ENCODE measurements at regions not wholly inside any gene's neighbourhood (a gene's known extent, or its start where the extent isn't known, plus 50 kb on each side); places are given as distances from the start of the nearest gene placed in this dataset.

DNA sequence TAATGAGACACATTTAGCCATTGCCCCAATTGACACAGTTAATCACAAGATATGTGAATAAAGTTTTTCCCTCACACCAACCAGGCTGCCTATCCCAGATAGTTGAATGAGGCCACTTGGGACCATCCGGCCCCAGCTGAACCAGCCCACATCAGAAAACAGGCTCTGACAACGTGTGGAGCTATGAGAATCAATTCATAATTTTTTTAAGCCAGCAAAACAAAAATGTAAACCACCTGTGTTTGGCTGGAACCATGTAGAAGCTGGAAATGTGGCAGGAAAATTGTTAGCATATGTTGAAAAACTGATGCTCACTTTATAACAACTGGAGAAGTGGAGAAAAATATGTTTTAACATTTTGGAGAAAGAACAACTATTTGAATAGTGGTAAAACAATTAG lies 1161.3 kb downstream of the SLITRK1 start:
- ChIA-PET CTCF (ENCODE audit: unreplicated experiment) (no interaction called here), POLR2A (no interaction called here)
- H3K27ac ChIP-seq (ENCODE audit: low read depth, low read length, poor library complexity, severe bottlenecking): no peak overlapping the region
- TF ChIP-seq, protein P1, sequence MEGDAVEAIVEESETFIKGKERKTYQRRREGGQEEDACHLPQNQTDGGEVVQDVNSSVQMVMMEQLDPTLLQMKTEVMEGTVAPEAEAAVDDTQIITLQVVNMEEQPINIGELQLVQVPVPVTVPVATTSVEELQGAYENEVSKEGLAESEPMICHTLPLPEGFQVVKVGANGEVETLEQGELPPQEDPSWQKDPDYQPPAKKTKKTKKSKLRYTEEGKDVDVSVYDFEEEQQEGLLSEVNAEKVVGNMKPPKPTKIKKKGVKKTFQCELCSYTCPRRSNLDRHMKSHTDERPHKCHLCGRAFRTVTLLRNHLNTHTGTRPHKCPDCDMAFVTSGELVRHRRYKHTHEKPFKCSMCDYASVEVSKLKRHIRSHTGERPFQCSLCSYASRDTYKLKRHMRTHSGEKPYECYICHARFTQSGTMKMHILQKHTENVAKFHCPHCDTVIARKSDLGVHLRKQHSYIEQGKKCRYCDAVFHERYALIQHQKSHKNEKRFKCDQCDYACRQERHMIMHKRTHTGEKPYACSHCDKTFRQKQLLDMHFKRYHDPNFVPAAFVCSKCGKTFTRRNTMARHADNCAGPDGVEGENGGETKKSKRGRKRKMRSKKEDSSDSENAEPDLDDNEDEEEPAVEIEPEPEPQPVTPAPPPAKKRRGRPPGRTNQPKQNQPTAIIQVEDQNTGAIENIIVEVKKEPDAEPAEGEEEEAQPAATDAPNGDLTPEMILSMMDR (conservative IDR thresholded peaks at IDR 0.05; ENCODE audit: low read length): no peak
- TF ChIP-seq EZH2phosphoT487 (IDR thresholded peaks at IDR 0.05; ENCODE audit: borderline replicate concordance, low read depth, low read length): no peak
- H4K20me1 ChIP-seq (ENCODE audit: insufficient read depth, low read length): no peaks in the 10 kb centered on the region
- intact Hi-C loops (cut with micrococcal nuclease; ENCODE audit: unreplicated experiment): no loop called here
- H3K9me3 ChIP-seq (ENCODE audit: low read length): no peaks in the 10 kb centered on the region
- no peak overlapping the region for H3K4me3 ChIP-seq (ENCODE audit: low read depth, low read length, poor library complexity, severe bottlenecking)
- no peak for DNase-seq (ENCODE audit: low spot score)
- H3K4me1 ChIP-seq (ENCODE audit: insufficient read depth, low read length, poor library complexity, severe bottlenecking): no peaks in the 10 kb centered on the region
- H3K9me2 ChIP-seq (ENCODE audit: insufficient read depth, low read length): no peaks in the 10 kb centered on the region
- no peak overlapping the region for H2AFZ ChIP-seq (ENCODE audit: low read length)
- no peaks in the 10 kb centered on the region for H3K36me3 ChIP-seq (ENCODE audit: insufficient read depth, low read length)
- H3K79me2 ChIP-seq (ENCODE audit: insufficient read depth, low read depth, low read length): no peaks in the 10 kb centered on the region
- no TSS peak for BruUV-seq (replicated peaks)
- H3K4me2 ChIP-seq (ENCODE audit: low read length): no peak overlapping the region

DNA sequence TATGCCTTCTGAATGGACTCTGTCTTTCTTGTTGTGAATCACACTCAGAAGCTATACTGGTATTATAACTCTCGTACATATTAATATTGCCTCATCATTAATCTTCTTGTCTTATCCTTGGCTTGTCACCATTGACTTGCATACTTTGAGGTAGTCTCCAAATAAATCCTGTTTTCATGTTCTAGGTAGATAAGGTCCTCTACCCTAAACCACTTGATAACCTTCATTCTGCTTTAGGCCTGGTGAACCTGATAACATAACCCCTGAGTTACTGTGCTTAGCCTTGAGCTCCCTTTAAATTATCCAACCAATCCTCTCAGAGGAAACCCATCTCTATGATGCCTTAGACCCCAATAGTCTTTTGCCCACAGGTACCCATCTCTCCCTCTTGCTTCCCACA lies 1162.3 kb downstream of the SLITRK1 start:
- H2AFZ ChIP-seq (ENCODE audit: low read length): no peak overlapping the region
- DNase-seq (ENCODE audit: low spot score): no peak
- no peaks in the 10 kb centered on the region for H3K4me1 ChIP-seq (ENCODE audit: insufficient read depth, low read length, poor library complexity, severe bottlenecking)
- TF ChIP-seq, protein P1 (conservative IDR thresholded peaks at IDR 0.05; ENCODE audit: low read length): no peak
- TF ChIP-seq EZH2phosphoT487 (IDR thresholded peaks at IDR 0.05; ENCODE audit: borderline replicate concordance, low read depth, low read length): no peak
- H4K20me1 ChIP-seq (ENCODE audit: insufficient read depth, low read length): no peaks in the 10 kb centered on the region
- H3K27ac ChIP-seq (ENCODE audit: low read depth, low read length, poor library complexity, severe bottlenecking): no peak overlapping the region
- no peaks in the 10 kb centered on the region for H3K79me2 ChIP-seq (ENCODE audit: insufficient read depth, low read depth, low read length)
- H3K4me2 ChIP-seq (ENCODE audit: low read length): no peak overlapping the region
- intact Hi-C loops (cut with micrococcal nuclease; ENCODE audit: unreplicated experiment): no loop called here
- H3K4me3 ChIP-seq (ENCODE audit: low read depth, low read length, poor library complexity, severe bottlenecking): no peak overlapping the region
- ChIA-PET POLR2A (no interaction called here), CTCF (ENCODE audit: unreplicated experiment) (no interaction called here)
- H3K9me3 ChIP-seq (ENCODE audit: low read length): no peaks in the 10 kb centered on the region
- H3K36me3 ChIP-seq (ENCODE audit: insufficient read depth, low read length): no peaks in the 10 kb centered on the region
- H3K9me2 ChIP-seq (ENCODE audit: insufficient read depth, low read length): no peaks in the 10 kb centered on the region
- BruUV-seq (replicated peaks): no TSS peak

DNA sequence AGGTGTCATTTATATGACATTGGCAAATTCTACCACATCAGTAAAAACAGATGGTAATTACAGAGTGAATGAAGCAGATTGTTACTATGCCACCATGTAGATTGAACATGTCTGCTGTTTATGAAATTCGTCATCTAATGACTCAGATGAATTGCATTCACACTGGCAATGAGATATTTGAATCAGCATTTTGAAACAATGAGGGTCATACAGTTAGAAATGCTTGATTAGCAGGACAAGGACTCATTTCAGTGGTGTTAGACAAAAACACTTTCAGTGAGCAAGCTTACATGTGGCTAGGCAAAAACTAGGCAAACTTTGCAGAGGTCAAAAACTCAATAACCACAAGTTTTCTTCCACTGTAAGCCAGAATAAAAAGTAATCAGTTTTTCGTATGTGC lies 1165.0 kb downstream of the SLITRK1 start:
- intact Hi-C loops (cut with micrococcal nuclease; ENCODE audit: unreplicated experiment): no loop called here
- Histone ChIP-seq H3K9me3 (ENCODE audit: low read length) (no peaks in the 10 kb centered on the region), H3K4me2 (ENCODE audit: low read length) (no peak overlapping the region), H2AFZ (ENCODE audit: low read length) (no peak overlapping the region), H4K20me1 (ENCODE audit: insufficient read depth, low read length) (no peaks in the 10 kb centered on the region), H3K27ac (ENCODE audit: low read depth, low read length, poor library complexity, severe bottlenecking) (no peak overlapping the region), H3K4me1 (ENCODE audit: insufficient read depth, low read length, poor library complexity, severe bottlenecking) (no peaks in the 10 kb centered on the region), H3K9me2 (ENCODE audit: insufficient read depth, low read length) (no peaks in the 10 kb centered on the region), H3K4me3 (ENCODE audit: low read depth, low read length, poor library complexity, severe bottlenecking) (no peak overlapping the region), H3K79me2 (ENCODE audit: insufficient read depth, low read depth, low read length) (no peaks in the 10 kb centered on the region), H3K36me3 (ENCODE audit: insufficient read depth, low read length) (no peaks in the 10 kb centered on the region)
- ChIA-PET POLR2A (no interaction called here), CTCF (ENCODE audit: unreplicated experiment) (no interaction called here)
- no TSS peak for BruUV-seq (replicated peaks)
- TF ChIP-seq, protein P1 (conservative IDR thresholded peaks at IDR 0.05; ENCODE audit: low read length): no peak
- no peak for TF ChIP-seq EZH2phosphoT487 (IDR thresholded peaks at IDR 0.05; ENCODE audit: borderline replicate concordance, low read depth, low read length)
- no peak for DNase-seq (ENCODE audit: low spot score)
